HL-60 (cell line): ENCODE measurements at regions not wholly inside any gene's neighbourhood (a gene's known extent, or its start where the extent isn't known, plus 50 kb on each side); places are given as distances from the start of the nearest gene placed in this dataset.

ENCODE experiments used
- POLR2AphosphoS5 ChIP-seq: IDR thresholded peaks from 2 replicates; pipeline ENCODE4 v1.6.1; 2012; ENCODE audit warnings: low read depth
- TF ChIP-seq, protein P1 (sequence below): IDR thresholded peaks from one replicate; pipeline ENCODE4 v1.5.1; 2011; ENCODE audit warnings: low read length, control low read depth, inconsistent platforms; ENCODE audit not compliant: insufficient read depth

DNA sequence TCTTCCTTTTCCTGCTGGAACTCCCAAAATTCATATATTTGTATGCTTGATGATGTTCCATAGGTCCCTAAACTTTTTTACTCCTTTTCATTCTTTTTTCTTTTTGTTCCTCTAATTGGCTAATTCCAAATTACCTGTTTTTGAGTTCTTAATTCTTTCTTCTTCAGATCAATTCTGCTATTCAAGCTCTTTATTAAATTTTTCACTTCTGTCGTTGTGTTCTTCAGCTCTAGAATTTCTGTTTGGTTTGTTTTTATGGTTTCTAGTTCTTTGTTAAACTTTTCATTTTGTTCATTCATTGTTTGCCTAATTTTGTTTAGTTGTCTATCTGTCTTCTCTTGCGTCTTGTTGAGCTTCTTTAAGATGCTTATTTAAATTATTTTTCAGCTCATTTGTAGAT, 154.8 kb downstream of the TPH2 start:
- no peak for TF ChIP-seq POLR2AphosphoS5
- TF ChIP-seq, protein P1, sequence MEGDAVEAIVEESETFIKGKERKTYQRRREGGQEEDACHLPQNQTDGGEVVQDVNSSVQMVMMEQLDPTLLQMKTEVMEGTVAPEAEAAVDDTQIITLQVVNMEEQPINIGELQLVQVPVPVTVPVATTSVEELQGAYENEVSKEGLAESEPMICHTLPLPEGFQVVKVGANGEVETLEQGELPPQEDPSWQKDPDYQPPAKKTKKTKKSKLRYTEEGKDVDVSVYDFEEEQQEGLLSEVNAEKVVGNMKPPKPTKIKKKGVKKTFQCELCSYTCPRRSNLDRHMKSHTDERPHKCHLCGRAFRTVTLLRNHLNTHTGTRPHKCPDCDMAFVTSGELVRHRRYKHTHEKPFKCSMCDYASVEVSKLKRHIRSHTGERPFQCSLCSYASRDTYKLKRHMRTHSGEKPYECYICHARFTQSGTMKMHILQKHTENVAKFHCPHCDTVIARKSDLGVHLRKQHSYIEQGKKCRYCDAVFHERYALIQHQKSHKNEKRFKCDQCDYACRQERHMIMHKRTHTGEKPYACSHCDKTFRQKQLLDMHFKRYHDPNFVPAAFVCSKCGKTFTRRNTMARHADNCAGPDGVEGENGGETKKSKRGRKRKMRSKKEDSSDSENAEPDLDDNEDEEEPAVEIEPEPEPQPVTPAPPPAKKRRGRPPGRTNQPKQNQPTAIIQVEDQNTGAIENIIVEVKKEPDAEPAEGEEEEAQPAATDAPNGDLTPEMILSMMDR: no peak
